ENCODE measurements at regions not wholly inside any gene's neighbourhood (a gene's known extent, or its start where the extent isn't known, plus 50 kb on each side); places are given as distances from the start of the nearest gene placed in this dataset.

GRCh38 chr7:428927-429827 lies 90.5 kb downstream of the PDGFA start:
- in situ Hi-C loops (cut with MboI; ENCODE audit: low pct_unique_long_range_greater_than_20kb, low sequenced_read_pairs, unreplicated experiment): no loop called here
- TF ChIP-seq CTCF (IDR thresholded peaks at IDR 0.05; ENCODE audit: extremely low read depth, insufficient read depth, missing control alignments): no peak
- no peak for DNase-seq (ENCODE audit: low spot score)

- in situ Hi-C loops (cut with MboI; ENCODE audit: low pct_unique_long_range_greater_than_20kb, low sequenced_read_pairs, unreplicated experiment): no loop called here
- no peak for DNase-seq (ENCODE audit: low spot score)
- no peak for TF ChIP-seq CTCF (IDR thresholded peaks at IDR 0.05; ENCODE audit: extremely low read depth, insufficient read depth, missing control alignments)
Observed at GRCh38 chr7:429828-430180, 89.8 kb downstream of the PDGFA start.

- no peak for TF ChIP-seq CTCF (IDR thresholded peaks at IDR 0.05; ENCODE audit: extremely low read depth, insufficient read depth, missing control alignments)
- in situ Hi-C loops (cut with MboI; ENCODE audit: low pct_unique_long_range_greater_than_20kb, low sequenced_read_pairs, unreplicated experiment): no loop called here
- no peak for DNase-seq (ENCODE audit: low spot score)
Observed at GRCh38 chr7:431041-431440, 88.6 kb downstream of the PDGFA start.

GRCh38 chr7:431658-432111 lies 88.0 kb downstream of the PDGFA start:
- no peak for TF ChIP-seq CTCF (IDR thresholded peaks at IDR 0.05; ENCODE audit: extremely low read depth, insufficient read depth, missing control alignments)
- no peak for DNase-seq (ENCODE audit: low spot score)
- in situ Hi-C loops (cut with MboI; ENCODE audit: low pct_unique_long_range_greater_than_20kb, low sequenced_read_pairs, unreplicated experiment): no loop called here

GRCh38 chr7:432256-432655 lies 87.4 kb downstream of the PDGFA start:
- in situ Hi-C loops (cut with MboI; ENCODE audit: low pct_unique_long_range_greater_than_20kb, low sequenced_read_pairs, unreplicated experiment): no loop called here
- no peak for DNase-seq (ENCODE audit: low spot score)
- TF ChIP-seq CTCF (IDR thresholded peaks at IDR 0.05; ENCODE audit: extremely low read depth, insufficient read depth, missing control alignments): no peak

- in situ Hi-C loops (cut with MboI; ENCODE audit: low pct_unique_long_range_greater_than_20kb, low sequenced_read_pairs, unreplicated experiment): no loop called here
- TF ChIP-seq CTCF (IDR thresholded peaks at IDR 0.05; ENCODE audit: extremely low read depth, insufficient read depth, missing control alignments): no peak
- no peak for DNase-seq (ENCODE audit: low spot score)
Observed at GRCh38 chr7:432933-433332, 86.7 kb downstream of the PDGFA start.
